Renal cortex interstitium (tissue), 11 donors: ENCODE measurements at regions not wholly inside any gene's neighbourhood (a gene's known extent, or its start where the extent isn't known, plus 50 kb on each side); places are given as distances from the start of the nearest gene placed in this dataset.
"Not testable (repeated sequence)": the region's sequence is repeated elsewhere in the genome, so short reads cannot be mapped to it uniquely, and the experiment has no call there.

ENCODE experiments used
- DNase-seq, 11 donors: peaks; one replicate each; pipeline ENCODE4 v3.0.0-alpha.2; 2013; ENCODE audit warnings: low read depth in 9 of 11, low spot score in 4 of 11; ENCODE audit errors: extremely low read depth in 1 of 11

DNA sequence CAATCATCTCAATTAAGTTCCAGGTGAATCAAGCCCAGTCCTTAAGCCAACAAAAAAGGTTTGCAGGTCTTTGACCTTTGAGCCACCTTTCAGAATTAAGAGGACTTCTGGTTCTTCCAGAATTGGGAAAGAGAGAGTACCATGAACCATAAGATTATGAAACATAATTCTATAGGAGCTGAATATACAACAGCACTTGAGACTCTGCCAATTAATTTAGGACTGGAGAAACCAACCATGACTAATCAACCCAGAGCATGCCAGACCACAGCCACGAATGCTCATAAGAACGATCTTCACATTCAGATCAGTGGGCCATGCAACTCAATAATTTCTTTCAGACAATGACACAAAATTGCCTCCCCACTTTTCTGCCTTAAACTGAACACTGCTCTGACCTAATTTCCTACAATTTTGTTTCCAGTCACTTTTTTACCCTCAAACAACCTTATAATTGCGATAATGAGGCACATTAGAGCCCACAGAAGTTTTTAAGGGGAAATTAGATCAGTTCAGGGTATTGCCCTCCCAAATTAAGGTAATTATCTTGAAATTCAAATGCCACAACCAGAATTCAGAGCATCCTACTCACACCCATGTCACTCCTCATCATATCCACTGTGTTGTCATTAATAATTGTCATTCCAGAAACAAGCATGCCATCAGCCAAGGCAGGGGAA, 213.4 kb downstream of the ATPSCKMT start:
- no peak for DNase-seq

DNA sequence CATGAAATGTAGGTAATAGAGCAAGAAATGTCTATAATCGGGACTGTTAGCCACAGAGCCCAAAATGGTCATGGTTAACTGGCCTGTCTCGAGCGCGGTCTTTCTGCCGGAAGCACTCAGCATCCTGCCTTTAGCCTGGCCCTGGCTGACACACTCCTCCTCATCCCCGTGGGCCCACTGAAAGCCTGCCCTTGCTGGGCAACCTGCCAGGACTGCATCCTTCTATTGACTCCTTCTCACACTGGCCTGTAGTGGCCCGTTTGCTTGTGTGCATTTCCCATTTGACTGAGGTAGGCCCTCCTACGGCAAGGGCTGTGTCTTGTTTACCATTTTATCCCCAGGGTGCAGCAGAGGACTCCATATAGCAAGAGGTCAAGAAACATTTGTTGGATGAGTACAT, 215.7 kb downstream of the ATPSCKMT start:
- DNase-seq: no peak

DNA sequence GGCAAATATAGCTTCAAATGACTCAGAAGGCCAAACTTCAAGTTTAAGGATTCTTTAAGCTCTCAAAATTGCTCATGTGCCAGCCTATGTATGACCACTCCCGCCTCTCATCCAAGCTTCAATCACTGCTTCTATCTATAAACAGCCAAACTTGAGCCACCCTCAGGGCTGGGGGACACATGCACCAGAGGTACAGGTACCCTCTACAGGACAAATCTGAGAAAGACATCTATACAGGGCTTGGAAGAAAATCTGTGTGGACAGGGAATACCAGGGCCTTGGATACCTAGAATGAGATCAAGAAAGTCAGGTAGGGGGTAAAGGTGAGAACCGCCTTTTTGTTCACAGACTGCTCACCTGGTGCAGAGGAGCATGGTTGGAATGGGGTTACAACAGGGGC, 217.9 kb downstream of the ATPSCKMT start:
- no peak for DNase-seq

DNA sequence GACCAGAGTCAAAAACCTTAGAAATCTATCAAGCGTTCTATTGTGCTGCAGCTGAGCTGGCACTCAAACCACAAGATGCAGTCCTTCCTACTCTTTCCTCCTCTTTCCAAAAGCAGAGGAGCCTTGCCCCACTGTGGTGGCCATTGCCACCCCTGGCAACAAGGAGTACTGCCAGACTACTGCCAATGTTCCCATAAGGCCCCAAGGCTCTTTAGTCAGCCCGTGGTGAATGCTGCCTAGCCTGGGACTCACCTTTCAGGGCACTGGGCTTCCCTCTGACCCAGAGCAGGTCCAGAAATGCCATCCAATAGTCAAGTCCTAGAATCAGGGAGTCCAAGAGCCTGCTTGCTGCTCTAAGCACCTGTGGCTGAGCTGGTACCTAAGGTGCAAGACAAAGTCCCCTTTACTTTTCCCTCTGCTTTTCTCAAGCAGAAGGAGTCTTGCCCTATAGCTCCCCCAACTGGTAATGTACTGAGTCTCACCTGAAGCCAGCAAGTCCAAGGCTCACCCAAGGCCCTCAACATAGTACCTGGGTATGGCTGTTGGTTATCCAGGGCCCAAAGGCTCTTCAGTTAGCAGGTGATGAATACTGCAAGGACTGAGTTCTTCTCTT, 219.4 kb downstream of the ATPSCKMT start:
- DNase-seq: no peak

DNA sequence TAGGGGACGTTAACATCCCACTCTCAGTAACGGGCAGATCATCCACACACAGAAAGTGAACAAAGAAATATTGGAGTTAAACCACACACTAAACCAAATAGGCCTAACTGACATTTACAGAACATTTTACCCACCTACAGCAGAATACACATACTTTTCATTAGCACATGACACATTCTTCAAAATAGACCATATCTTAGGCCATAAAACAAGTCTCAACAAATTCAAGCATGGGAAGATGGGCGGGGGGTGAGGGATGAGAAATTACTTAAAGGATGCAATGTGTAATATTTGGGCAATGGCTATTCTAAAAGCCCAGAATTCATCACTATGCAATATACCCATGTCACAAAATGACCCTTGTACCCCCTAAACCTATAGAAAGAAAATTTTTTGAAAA, 226.2 kb downstream of the ATPSCKMT start:
- DNase-seq: no peak

DNA sequence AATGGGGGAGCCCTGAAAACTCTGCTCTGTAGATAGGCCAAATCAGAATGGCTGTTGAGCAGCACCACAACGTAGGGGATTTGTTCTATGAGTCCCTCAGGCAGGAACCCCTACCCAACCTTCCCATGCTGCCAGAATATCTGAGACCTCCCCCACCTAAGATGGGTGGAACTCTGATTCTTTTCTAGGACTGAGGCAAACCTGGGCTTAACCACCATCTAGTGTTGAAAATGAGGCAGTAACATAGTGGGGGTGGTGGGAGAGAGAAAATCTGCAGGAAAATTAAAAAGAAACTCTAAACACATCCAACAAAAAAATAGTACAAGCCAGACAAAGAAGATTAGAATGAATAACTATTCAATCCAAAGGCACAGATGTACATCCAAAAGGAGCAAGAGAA, 228.4 kb downstream of the ATPSCKMT start:
- DNase-seq: no peak

DNA sequence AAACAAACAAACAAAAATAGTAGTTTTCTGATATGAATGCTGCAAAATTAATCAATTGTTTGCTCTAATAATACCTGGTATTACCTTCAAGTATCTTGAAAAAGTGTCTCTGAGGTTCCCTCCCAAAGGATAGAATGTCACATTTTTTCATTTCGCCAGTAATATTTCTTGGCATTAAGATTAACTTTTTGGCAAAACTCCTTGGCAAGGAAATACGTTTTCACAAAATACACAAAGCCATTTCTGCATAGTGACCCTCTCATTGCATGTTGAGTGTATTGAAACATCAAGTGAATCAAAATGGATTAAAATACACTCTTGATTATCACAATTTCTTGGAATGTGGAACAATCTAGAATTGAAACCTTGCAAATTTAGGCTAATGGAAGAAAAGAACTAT, 230.5 kb downstream of the ATPSCKMT start:
- DNase-seq: no peak

DNA sequence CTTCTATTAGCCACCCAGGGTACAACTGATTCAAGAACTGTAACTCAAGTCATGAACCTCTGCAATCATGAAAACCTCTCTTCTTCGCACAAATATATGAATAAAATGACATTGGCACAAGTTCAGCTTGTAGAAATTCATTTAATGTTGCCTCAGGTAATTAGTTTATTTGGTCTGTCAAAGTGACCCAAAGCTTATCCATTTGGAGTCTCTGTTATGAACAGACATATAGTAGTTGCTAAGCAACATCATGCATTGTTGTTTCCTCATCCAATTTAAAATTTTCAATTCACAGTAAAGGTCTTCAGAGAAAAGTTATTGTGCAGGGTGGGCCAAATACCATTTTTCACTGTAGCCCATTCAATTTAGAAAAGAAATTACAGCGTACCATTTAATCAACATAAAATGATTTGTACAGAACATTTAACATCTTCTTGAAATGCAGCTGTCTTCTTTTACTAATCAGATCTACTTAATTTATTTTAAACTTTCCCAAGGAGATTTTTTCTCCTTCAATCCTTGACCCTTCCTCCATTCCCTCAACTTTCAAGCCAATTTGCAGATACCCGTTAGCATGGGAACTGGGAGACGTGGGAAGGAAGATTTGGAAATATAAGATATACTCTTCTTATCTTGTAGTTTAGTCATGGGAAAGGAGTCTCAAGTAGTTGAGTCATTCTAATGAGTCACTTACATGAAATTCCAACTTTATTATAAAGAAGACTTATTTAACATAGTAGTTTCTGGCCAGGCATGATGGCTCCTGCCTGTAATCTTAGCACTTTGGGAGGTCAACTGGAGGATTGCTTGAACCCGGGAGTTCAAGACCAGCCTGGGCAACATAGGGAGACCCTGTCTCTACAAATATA, 231.3 kb downstream of the ATPSCKMT start:
- no peak for DNase-seq

DNA sequence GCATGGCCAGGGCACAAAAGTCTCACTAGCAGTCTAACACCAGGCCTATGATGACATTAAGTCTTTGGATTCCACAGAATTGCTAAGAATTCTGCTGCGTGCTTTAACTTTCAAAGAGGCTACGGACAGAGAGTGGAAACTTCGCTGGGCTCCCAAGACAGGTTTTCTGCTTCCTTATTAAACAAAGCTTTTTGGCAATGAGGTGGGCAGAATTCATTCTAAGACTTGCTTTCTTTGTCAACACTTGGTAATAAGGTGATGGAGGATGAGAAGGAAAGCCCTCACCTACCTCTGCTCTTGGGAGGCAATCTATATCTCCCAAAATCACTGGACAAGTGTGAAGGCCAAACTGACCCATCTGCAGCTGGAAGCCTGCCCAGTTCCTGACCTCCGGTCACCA, 231.9 kb downstream of the ATPSCKMT start:
- DNase-seq: no peak

DNA sequence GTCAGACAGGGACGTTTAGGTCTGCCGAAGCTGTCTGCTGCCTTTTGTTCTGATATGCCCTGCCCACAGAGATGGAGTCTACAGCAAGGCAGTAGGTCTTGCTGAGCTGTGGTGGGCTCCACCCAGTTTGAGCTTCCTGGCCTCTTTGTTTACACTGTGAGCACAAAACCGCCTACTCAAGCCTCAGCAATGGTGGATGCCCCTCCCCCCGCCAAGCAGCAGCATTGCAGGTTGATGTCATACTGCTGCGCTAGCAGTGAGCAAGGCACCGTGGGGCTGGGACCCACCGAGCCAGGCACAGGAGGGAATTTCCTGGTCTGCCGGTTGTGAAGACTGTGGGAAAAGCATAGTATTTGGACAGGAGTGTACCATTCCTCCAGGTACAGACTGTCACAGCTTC, 233.1 kb downstream of the ATPSCKMT start:
- DNase-seq: not testable (repeated sequence)

DNA sequence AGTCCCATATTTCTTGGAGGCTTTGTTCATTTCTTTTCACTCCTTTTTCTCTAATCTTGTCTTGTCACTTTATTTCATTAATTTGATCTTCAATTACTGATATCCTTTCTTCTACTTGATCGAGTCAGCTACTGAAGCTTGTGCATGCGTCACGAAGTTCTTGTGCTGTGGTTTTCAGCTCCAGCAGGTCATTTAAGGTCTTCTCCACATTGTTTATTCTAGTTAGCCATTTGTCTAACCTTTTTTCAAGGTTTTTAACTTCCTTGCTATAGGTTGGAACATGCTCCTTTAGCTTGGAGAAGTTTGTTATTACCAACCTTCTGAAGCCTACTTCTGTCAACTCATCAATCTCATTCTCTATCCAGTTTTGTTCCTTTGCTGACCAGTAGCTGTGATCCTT, 234.0 kb downstream of the ATPSCKMT start:
- not testable (repeated sequence) for DNase-seq

DNA sequence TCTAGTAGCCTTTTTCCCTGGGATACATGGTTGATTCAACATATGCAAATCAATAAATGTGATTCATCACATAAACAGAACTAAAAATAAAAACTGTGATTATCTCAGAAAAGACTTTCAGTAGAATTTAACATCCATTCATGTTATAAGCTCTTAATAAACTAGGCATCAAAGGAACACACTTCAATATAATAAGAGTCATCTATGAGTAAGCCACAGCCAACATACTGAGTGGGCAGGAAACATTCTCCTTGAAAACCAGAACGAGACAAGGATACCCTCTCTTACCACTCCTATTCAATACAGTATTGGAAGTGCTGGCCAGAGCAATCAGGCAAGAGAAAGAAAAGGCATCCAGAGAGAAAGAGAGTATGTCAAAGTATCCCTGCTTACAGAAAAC, 239.9 kb downstream of the ATPSCKMT start:
- no peak for DNase-seq

DNA sequence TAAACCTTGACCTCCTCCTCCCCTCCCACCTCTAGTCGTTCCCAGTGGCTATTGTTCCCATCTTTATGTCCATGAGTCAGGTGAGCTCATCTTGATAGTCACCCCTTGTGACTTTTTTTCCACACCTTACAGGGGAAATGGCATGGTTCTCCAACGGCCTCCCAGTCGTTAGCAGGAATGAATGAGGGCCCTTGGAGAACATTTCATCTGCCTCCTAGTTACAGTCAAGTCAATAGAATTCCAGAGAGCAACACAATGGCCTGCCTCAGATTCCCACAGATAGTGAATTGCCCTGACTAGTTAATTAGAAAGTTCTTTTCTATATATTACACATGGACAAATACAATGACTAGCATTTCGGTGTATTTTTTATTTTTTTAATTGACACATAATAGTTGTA, 262.6 kb downstream of the ATPSCKMT start:
- DNase-seq: no peak

DNA sequence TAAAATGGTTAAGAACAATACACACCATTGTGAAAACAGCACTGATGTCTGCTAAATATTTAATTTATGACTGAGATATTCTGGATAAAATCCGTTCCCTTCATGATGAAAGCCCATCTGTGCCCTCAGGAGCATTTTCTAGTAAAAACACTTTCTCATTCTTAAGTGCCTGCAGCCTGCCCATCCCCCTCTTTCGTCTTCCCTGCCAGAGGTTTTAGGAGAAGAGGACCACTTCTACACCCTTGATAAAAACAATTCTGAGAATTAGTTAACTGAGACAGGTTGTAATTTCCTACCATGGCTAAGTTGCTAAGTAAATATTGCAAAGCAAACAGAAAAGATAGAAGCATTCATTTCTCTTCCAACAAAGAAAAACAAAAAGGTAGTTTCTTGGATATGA, 272.6 kb downstream of the ATPSCKMT start:
- DNase-seq: no peak

DNA sequence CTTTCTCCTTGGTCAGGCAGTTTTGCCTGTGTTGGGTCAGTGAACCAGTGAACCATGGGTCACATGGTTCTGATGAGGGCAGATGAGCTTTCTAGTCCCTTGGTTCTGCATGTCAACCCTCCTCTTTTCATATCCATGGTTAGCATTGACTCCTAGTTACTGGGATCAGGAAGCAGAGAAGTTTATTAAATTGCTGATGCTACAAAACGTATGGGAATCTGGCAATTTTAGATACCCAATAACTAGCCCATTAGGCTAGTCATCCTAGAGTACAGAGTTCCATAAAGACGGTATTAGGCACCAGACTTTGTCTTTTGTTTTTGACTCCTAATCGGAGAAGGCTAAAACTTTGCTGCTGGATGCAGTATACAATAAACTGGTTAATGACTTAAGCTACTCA, 273.1 kb downstream of the ATPSCKMT start:
- DNase-seq: no peak

DNA sequence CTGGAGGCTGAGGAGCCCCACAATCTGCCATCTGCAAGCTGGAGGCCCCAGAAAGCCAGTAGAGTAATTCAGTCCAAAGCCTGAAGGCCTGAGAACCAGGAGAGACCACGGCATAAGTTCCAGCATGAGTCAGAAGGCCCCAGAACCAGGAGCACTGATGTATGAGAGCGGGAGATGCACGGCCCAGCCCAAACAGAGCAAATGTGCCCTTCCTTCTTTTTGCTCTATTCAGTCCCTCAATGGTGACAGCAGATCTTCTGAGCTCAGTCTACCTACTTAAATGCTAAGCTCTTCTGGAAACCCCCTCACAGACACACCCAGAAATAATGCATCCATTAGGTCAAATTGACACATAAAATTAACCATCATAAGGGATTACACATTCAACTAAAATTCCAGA, 277.6 kb downstream of the ATPSCKMT start:
- no peak for DNase-seq

DNA sequence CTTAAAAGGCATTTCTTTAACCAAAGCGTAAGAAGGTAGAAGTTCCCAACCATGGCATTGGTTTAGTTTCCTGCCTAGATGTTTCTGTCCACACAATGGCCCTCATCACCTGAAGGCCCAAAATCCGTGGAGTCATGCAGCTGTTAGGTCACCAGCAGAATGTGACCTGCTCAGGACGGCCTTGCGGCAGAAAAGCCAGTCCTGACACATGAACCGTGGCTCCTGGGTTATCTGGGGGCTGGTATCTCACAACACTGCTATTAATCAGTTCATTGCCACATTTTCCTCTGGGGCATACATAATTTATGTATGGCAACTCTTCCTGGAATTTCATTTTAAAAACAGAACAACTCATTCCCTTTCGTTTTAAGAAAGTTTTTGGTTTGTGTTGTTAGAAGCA, 278.4 kb downstream of the ATPSCKMT start:
- no peak for DNase-seq

DNA sequence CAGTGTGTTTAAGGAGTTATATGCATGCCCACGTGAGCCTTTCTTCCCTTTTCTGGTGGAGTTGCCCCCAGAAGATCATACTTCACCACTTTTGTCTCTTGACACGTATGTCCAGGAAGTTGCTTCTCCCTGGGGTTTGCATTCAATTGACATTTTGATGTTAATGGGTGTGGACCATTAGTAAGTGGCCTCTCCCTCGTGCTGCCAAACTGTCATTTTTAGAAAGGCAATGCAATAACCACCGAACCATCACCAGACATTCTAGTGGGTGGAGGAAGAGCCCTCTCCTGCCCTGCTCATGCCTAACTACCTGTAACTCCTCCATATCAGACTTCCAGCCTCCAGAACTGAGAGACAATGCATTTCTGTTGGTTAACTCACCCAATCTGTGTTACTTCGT, 290.8 kb downstream of the ATPSCKMT start:
- no peak for DNase-seq

DNA sequence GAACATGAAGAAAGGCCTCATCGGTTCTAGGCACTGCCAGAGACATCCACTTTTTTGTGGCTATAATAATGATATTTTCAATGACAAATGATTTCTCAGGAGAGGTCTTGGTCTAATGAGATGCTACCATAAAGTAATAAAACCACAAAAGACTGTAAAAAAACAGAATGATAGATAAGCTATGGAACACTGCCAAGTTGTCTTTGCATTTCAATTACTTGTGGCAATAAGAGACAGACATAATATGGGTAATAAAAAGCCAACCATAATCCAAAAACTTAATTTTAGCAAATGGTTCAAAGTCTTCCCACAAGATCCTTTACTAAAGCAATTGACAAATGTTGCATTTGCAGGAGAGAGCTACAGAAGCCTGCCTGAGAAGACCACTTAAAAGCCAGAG, 292.5 kb downstream of the ATPSCKMT start:
- DNase-seq: no peak

DNA sequence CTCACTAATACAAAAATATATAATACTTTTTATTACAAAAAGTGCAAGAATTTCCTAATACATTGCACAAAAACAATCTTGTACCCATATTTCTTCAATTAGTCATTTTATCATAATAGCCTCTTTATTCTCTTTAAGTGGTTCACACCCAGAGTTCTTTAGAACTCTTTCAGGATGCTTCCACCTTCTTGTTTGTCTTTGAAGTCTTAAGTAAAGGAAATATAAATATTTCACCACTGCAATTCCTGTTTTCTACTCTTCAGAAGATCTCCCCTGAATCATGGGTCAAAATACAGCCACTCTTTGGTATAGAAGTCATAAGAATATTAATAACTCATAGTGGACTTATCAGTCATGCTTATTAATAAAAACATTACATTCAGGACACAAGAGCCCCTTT, 293.0 kb downstream of the ATPSCKMT start:
- DNase-seq: no peak
